GM18511 (cell line): ENCODE measurements at regions not wholly inside any gene's neighbourhood (a gene's known extent, or its start where the extent isn't known, plus 50 kb on each side); places are given as distances from the start of the nearest gene placed in this dataset.

Experiments
- ATAC-seq: cut with Tn5 transposase; IDR thresholded peaks from one replicate; pipeline ENCODE4 v1.9.1; 2021; ENCODE audit warnings: mild to moderate bottlenecking, moderate library complexity; ENCODE audit not compliant: unreplicated experiment

DNA sequence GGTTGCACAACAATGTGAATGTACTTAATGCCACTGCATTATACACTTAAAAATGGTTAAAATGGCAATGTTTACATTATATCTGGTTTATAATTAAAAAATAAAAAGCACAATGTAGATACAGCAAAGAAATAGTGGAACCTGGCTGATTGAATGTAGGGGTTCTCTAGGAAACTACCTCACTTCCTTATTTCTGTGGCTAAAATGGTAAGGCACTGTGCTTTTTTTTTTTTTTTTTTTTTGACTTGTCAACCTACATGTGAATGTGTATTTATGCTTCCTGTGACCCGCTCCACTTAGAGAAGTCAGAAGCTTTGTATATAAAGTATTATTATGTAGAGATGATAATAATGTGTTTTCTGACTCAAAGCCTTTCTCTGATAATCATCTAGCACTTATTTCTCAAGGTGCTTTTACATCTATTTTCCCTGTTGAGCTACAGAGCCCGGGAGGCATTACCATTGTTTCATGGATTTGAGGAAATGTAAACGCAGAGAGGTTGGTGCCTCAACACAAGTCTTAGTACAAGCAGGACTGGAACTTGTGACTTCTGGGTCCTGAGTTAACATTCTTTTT lies 55.0 kb downstream of the SOX4 start:
- ATAC-seq = peak; percentile 89

DNA sequence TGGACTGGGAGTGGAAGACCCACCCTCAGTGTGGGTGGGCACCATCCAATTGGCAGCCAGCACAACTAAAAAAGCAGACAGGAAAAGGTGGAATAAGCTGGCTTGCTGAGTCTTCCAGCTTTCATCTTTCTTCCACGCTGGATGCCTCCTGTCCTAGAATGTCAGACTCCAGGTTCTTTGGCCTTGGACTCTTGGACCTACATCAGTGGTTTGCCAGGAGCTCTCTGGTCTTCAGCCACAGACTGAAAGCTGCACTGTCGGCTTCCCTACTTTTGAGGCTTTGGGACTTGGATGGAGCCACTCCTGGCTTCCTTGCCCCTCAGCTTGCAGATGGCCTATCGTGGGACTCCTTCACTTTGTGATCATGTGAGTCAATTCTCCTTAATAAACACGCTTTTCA lies 59.8 kb downstream of the SOX4 start:
- no peak for ATAC-seq

DNA sequence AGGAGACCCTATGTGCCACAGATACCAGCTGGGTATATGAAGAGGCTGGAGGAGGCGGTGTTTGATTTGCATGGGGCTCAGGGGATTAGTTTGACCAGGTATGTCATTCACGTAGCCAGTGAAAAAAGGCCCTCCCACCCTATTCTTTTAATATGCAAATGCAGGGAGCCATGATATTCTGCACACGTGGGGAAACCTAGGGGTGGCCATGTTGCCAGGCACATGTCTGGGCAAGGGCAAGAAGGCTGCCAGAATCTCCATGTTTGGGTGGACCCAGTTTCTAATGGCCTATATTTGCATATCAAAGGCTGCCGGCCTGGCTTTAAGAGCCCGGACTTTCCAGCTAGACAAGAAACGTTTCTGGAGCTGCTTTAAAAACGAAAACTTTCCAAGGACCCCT lies 60.4 kb downstream of the SOX4 start:
- ATAC-seq = no peak

DNA sequence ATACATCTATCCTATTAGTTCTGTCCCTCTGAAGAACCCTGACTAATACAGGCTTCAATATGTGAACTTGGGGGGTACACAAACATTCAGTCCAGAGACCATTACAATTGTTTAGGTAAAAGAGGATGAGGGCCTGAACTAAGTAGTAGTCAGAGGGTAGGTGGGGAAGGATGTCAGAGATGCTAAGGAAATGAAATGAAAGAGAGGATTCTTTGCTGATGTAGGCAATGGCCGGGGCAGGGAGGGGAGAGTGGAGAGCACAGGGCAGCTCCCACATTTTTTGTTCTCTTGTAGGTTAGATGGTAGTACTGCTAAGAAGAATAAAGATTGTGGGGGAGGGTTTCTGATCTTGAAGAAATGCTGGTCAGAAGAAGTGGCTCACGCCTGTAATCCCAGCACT lies 60.8 kb downstream of the SOX4 start:
- no peak for ATAC-seq

DNA sequence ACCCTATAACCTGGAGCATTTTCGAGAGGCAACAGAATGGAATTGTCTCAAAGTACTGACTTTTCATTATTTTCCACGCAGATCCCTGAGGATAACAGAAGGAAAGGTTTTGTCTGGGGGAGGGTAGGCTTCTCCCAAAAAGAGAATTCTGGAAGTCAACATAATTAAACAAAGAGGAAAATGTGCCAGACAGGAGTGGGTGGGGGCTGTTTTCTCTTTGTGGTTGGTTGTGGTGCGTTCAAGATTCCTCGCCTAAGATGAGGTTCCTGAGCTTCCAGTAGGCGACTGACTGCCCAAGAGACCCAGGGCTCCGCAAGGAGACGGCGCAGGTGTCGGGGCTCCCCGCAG lies 70.4 kb downstream of the SOX4 start:
- no peak for ATAC-seq

DNA sequence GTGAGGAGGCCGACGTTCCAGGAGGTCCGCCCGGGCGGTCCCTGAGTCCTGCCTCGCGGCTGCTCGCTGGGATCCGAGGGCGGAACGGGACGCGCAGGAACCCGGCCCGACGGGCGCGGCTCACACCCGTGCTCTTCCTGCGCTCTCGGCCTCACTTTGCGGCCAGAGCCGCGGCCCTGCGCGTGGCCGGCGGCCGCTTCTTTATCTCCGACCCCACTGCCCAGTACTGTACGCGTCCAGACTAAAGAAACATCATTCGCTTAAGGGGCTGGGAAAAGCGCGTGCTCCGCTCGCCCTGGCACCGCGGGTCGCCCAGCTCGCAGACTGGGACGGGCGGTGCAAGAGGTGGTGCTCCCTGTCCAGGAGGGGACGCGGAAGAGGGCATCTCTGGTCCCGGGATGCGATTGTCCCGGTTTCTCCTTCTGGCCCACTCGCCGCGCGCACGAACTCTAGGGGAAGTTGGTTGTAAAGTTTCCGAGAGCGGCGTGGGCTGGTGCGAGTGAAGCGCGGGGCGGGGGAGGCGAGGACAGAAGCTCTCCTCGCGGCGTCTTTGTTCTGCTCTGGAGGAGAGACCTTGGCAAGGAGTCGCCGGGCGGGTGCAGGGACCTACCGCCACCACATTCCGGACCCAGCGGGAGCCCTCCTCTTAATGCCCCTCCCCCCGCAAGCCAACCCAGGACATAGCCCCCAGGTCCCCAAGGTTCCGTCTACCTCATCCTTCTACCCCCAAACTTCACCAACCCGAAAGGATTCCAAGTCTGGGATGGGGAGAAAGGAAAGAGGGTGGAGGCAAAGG lies 71.0 kb downstream of the SOX4 start:
- ATAC-seq = no peak

DNA sequence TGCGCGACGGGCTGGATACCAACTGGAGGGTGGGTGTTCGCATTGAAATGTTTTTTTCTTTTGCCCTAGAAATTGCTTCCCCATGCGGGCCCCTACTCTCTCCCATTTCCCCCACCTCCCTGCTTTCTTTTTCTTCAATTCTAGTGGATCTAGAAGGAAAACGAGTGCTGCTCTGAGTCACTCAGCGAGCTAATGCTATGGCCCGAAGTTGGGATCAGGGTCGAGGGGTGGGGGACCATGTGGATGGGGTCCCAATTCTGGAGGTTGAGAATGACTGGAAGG lies 71.5 kb downstream of the SOX4 start:
- no peak for ATAC-seq

DNA sequence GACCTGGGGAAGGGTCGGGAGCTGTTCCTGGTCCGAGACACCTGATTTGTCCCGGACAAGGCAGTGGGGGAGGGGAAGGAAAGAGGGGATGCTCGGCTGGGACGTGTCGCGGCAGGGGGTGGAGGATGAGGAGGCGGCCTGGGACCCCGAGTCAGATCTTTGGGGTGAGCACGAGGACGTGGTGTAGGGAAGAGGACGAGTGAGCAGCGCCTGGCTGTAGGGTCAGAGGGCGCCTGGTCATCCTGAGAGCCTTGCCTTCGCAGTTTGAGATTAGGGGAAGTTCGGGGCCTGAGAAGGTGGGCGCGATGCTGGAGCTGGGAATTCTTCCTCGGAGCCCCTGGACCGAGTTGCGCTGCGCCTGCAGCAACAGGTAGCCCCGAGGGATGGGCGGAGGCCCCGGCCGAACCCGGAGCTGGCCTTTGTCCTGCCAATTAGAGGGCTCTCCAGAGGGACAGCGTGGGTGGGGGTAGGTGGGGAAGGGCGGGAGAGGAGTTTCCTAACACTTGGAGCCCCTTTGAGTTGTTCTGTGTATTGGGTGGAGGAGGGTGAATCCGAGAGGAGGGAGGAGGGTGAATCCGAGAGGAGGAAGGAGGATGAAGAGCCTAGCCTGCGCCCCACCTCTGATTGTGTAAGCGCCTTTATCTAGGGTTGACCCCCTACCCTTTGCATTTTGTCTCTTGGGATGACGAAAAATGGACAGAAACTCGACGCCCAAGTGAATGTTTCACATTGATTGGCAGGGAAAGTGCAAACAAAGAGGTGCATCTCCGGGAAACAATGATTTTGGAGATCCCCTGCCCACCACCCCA lies 72.0 kb downstream of the SOX4 start:
- ATAC-seq = no peak

DNA sequence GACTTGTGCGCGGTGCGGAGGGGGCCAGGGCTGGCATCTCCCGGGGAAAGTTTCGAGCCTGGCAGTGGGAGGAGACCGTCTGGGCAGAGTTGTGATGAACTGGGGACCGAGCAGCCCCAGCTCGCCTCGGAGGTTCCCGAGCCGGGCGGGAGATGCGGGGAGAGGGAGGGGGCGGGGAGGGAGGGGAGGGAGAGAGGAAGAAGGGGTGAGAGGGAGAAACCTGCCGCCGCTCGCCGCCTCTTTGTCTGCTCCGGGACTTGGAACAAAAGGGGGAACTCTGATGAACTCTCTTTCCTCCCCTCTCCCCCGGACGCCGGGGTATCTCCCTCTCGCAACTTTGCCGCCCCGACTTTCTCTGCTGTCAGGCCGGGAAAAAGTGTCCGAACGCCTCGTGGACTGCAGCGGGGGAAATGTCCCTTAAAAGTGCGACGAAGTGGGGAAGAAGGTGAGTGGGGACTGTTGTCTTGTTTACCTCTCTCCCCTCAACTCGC lies 72.7 kb downstream of the SOX4 start:
- ATAC-seq = no peak

DNA sequence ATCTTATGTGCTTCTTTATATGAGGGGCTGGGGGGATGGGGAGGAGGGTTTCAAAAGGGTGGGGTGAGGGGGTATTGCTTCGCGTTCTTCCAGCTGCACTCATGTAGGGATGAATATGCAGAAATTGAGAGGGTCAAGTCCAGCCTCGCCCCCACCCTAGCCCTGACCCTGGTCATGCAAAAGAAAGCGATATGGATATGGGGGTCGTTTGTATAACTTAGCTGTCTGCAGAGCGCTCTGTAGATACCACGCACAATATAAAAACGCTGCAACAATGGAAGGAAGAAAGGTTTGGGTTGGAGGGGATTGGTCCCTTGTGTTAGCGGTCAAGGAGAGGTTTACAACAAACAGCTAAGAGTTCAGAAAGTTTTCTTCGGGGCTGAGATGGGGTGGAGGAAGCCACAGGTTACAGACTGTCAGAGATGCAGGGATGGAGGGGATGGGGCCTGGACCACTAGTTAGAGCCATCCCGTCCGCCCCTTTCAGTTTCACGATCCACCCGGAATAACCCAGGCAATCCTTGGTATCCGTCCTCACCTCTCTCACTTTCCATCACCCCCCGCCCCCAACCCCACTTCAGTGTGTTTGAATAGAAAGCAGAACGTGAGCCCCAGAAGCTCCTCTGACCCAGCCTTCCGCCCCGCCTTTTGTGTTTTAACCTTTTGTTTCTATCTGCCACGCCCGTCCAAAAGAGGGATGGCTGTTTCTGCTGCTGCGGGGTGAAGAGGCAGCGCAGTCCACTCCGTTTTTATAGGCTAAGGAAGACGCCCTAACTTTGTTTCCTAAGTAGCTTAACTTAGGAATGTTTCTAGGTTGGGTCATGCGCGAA lies 73.5 kb downstream of the SOX4 start:
- no peak for ATAC-seq

DNA sequence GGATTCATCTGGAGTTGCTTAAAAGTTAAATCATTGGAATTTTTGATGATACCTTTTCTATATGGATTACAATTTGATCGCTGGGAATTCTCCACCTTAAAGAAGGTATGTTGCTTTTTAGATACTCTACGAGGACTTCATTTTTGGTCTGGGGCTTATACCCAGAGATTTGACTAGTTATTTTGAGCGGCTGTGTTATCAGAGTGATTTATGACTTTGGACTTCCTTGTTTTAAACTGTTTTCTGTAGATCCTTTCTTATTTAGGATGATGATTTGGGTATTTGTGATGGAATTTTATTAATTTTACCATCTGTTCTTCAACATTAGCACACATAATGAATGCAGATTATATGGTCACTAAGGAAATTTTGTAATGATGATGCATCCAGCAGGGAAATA lies 75.2 kb downstream of the SOX4 start:
- ATAC-seq = no peak

DNA sequence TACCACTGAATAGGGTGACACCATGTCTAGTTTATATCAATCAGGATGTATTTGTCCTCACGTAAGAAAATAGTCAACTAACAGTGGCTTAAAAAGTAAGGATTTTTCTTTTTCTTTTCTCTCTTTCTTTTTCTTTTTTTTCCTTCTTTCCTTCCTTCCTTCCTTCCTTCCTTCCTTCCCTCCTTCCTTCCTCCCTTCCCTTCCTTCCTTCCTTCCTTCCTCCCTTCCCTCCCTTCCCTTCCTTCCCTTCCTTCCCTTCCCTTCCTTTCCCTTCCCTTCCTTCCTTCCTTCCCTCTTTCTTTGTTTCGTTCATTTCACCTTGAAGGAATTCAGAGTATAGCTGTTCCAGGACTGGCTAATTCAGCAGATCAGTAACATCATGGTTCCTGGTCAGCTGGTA lies 83.2 kb downstream of the SOX4 start:
- no peak for ATAC-seq

DNA sequence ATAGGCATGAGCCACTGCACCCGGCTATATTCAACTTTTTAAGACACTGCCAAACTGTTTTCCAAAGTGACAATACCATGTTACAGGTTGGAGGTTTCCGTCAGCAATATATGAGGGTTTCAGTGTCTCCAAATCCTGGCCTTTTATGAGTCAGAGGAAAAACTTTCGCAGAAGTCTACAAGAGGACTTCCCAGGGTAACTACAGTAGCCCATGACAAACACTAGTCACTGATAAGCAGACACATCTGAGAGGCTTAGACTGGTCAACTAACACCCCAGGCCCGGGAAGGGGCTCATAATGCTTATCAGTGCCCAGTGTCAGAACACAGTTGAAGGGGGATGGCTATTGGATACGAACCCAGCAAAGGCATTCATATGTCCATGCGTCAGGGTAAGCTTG lies 85.4 kb downstream of the SOX4 start:
- no peak for ATAC-seq

DNA sequence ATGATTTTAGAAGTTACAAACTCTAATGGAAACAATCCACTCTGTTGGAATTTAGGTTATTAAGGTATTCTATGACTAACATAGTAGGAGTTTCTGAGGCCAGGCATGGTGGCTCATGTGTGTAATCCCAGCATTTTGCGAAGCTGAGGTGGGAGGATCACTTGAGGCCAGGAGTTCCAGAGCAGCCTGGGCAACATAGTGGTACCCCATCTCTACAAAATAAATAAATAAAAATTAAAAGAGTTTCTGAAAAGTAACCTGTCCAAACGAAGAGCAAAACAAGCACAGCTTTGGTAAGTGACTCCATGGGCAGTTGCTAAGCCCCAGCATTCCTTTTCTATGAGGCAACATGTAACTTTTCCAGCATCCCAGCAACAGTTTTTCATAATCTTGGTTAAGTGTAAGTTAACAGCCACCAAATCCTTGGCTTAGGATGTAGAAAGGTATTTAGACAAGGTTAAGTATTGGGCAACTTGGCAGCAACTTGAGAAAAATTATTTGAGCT lies 86.3 kb downstream of the SOX4 start:
- ATAC-seq = no peak

DNA sequence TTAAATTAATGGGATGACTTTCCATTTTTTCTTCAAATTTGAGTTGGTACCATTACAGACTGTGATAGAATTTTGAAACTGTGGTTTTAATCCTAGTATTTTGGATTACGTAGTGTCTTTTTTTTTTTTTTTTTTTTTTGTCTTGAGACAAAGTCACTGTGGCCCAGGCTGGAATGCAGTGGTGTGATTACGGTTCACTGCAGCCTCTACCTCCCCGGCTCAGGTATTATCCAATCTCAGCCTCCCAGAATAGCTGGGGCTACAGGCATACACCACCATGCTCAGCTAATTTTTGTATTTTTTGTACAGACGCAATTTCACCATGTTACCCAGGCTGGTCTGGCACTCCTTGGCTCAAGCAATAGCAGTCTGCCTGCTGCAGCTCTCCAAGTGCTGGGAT lies 87.1 kb downstream of the SOX4 start:
- ATAC-seq = no peak

DNA sequence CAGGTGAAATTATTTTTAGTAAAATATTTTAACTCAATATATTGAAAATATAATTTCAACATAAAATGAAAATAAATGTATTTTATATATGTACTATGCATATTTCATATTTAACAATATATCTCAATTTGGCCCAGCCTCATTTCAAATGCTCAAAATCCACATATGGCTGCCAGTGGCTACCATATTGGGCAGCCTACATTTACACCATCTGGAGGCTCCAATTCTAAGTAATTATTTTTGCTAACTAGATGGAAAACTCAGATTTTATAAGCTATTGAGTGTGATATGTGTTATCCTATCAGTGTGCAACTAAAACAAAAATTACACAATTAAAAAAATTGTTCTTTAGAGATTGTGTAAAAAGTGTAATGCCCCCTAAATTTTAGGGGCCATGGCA lies 96.9 kb downstream of the SOX4 start:
- ATAC-seq = no peak

DNA sequence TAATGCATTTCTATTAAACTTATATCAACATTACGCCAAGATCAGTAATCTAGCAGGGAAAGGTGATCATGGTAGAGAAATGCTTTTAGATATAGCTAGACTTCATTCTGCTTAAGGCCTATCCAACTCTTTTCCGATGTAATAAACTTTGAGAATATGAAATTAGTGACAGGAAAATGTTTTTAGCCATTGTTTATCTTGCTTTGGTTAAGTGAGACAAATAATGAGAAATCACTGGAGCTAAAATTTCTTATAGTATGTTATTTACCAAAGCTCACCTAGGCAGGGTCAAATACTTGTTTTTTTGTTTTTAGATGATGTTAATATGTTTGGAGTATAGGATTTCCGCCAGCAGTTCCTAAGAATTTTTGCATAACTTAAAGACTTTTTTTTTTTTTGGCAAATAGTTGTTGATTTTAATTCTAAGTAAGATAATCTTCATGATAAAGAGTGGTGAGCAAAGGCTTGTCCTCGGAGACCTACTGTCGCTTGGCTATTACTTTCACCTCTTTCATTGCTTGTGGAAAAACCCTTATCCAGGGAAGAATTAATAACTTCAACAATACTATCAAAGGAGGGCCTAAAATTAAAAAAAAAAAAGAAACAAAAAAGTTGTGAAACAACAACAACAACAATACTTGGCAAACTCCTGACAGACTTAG lies 98.3 kb downstream of the SOX4 start:
- no peak for ATAC-seq

DNA sequence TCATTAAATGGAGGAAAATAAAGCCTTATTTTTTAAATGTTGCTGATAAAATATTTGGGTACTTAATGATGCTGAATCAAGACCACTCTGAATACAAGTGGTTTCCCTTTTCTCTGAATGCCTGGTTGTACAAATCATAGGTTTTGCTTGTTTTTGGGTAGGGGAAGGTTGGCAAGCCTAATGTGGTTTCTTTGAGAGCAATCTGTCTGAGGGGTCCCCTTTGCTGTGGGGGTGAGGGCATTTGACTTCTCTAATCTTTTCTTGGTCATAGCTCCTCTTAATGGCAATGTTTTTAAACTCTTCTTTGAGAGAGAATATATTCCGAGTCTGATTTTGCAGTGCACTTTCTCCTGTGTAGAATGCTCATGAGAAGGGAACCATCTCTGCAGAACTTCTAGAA lies 99.2 kb downstream of the SOX4 start:
- ATAC-seq = no peak

DNA sequence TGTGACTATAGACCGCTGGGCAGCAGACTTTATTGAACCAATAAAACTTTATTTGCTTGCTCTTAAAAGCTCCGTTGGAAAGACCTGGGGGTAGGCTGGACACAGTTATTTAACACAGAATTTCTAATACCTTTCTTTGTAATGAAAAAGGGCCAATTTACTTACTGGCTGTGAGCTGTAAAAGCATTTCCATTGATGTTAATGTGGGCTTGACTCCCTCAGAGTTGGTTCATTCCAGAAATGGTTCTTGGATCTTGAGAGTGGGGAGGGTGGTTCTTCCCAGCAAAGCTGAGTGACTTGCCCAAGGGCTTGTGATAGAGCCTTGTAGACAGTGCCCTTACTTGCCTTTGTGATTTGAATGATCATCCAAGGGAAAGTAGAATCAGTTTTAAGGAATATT lies 100.6 kb downstream of the SOX4 start:
- no peak for ATAC-seq

DNA sequence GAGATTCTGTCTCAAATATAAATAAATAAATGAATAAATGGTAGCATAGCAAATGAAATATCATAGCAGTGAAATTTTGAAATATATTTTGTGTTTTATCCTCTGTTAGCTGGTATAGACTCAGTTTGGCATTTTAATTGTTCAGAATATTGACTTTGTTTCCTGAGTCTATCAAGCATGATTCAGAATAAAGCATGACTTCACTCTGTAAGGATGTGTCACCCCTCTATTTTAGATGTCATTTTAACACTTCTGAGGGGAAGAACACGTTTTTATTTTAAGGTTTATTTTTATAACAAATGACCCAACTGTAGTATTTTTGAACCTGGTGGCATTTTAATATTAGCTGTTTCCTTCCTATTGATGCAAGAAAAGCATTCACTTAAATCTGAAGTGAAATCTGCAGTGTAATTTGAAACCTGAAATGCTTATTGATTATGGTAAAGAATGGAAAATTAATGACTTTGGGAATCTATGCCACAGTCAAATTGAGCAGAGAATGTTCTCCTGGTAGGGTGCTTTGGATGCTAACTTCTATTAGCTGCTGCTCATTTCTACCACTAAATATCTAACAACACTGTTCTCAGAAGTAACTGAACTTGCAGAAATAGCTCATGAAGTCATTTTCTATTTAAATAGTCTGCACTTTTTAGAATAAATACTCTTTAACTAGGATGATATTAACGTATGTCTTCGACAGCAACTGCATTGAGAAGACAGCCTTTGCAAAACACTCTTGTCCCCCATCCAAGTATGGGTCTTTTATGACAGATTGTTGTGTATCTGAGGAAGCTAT lies 114.2 kb downstream of the SOX4 start:
- no peak for ATAC-seq
